Endothelial cell of umbilical vein (primary cell): ENCODE measurements at regions not wholly inside any gene's neighbourhood (a gene's known extent, or its start where the extent isn't known, plus 50 kb on each side); places are given as distances from the start of the nearest gene placed in this dataset.

Source experiments
- BruUV-seq: library from RNA; stranded (reverse); fragments of 400-500 nt; replicated peaks from 2 replicates; lab custom pipeline; 2021; lab: Mats Ljungman, UMichigan
- CTCF ChIA-PET: fragments of 300-600, 350-600 bp; sonication (Branson Sonifier 250); formaldehyde crosslinking; loops from one replicate; lab custom pipeline; 2021; ENCODE audit warnings: antibody characterized with exemption, inconsistent platforms; lab: Charles Lee
- POLR2A ChIA-PET: fragments of 300-600, 350-600 bp; sonication (Branson Sonifier 250); formaldehyde crosslinking; loops from one replicate; lab custom pipeline; 2021; ENCODE audit warnings: antibody characterized with exemption, inconsistent platforms; lab: Charles Lee
- DNase-seq: peaks from one replicate; pipeline ENCODE4 v3.0.0-alpha.2; 2011; ENCODE audit warnings: low read depth, low spot score
- FAIRE-seq: peaks from 2 replicates; lab custom pipeline; 2011; peaks lifted over from hg19 to GRCh38; lab: Jason Lieb, UNC
- H2AFZ ChIP-seq: 2 replicates; pipeline ENCODE4 v1.6.0; 2012; ENCODE audit warnings: low read depth, low read length, control low read depth, inconsistent platforms
- H3K27ac ChIP-seq: 2 replicates; pipeline ENCODE4 v1.5.1; 2011; ENCODE audit warnings: low read depth, mild to moderate bottlenecking, control low read depth, low read length, moderate library complexity; ENCODE audit not compliant: insufficient read depth
- H3K27me3 ChIP-seq, 2 experiments: 2 replicates each; pipeline versions ENCODE4 v1.6.0 to v1.6.1; 2011; ENCODE audit warnings: low read length in 2 of 2, mixed read lengths in 1 of 2; ENCODE audit not compliant: control insufficient read depth in 2 of 2, insufficient read depth in 2 of 2
- H3K36me3 ChIP-seq, 2 experiments: 2 replicates in 1 of 2; 3 replicates in 1 of 2; pipeline ENCODE4 v1.5.1; 2011; ENCODE audit warnings: low read length in 2 of 2, mild to moderate bottlenecking in 1 of 2, moderate library complexity in 1 of 2; ENCODE audit not compliant: control insufficient read depth in 2 of 2, insufficient read depth in 2 of 2; ENCODE audit errors: extremely low read depth in 1 of 2
- H3K4me1 ChIP-seq: 3 replicates; pipeline ENCODE4 v1.5.1; 2011; ENCODE audit warnings: mild to moderate bottlenecking, low read length; ENCODE audit not compliant: control insufficient read depth, insufficient read depth; ENCODE audit errors: extremely low read depth
- H3K4me2 ChIP-seq: 2 replicates; pipeline ENCODE4 v1.6.1; 2011; ENCODE audit warnings: low read length, control low read depth, mixed read lengths; ENCODE audit not compliant: insufficient read depth
- H3K4me3 ChIP-seq, 3 experiments: fragments of 200-600 bp in 1 of 3; sonication (generic), shearing (Covaris generic) in 1 of 3; replicated peaks in 1 of 3; 2 replicates each; pipeline ENCODE4 v1.5.1; 2011 to 2016; ENCODE audit warnings: control low read depth in 3 of 3, low read length in 3 of 3, mild to moderate bottlenecking in 2 of 3, inconsistent platforms in 1 of 3, low read depth in 1 of 3, moderate library complexity in 1 of 3; ENCODE audit not compliant: insufficient read depth in 1 of 3
- H3K79me2 ChIP-seq: 2 replicates; pipeline ENCODE4 v1.6.0; 2012; ENCODE audit warnings: low read length, inconsistent platforms; ENCODE audit not compliant: control insufficient read depth, insufficient read depth
- H3K9ac ChIP-seq: replicated peaks from 2 replicates; pipeline ENCODE3; 2011; ENCODE audit warnings: low read length, control low read depth; ENCODE audit not compliant: insufficient read depth; ENCODE audit errors: extremely low read depth
- H3K9me1 ChIP-seq: replicated peaks from 3 replicates; pipeline ENCODE4 v1.6.0; 2011; ENCODE audit warnings: mild to moderate bottlenecking, low read length; ENCODE audit not compliant: control insufficient read depth, insufficient read depth; ENCODE audit errors: extremely low read depth
- H3K9me3 ChIP-seq: replicated peaks from 2 replicates; pipeline ENCODE4 v1.5.1; 2012; ENCODE audit warnings: low read length, inconsistent platforms; ENCODE audit not compliant: control insufficient read depth, insufficient read depth
- H4K20me1 ChIP-seq: replicated peaks from 2 replicates; pipeline ENCODE3; 2011; ENCODE audit warnings: mild to moderate bottlenecking, low read length; ENCODE audit not compliant: control insufficient read depth, insufficient read depth; ENCODE audit errors: extremely low read depth
- CTCF ChIP-seq, 2 donors: IDR thresholded peaks; 1 replicate in 1 of 2; 2 replicates in 1 of 2; pipeline ENCODE4 v1.5.1; 2011; ENCODE audit warnings: low read length in 2 of 2, mild to moderate bottlenecking in 2 of 2, moderate library complexity in 2 of 2, control low read depth in 1 of 2, inconsistent platforms in 1 of 2, low read depth in 1 of 2; ENCODE audit not compliant: insufficient read depth in 1 of 2; ENCODE audit errors: extremely low read depth in 1 of 2
- EZH2 ChIP-seq: IDR thresholded peaks from 2 replicates; pipeline ENCODE4 v1.6.1; 2012; ENCODE audit warnings: borderline replicate concordance, low read depth, mild to moderate bottlenecking, moderate library complexity, low read length, inconsistent platforms; ENCODE audit not compliant: severe bottlenecking
- FOS ChIP-seq: IDR thresholded peaks from 2 replicates; pipeline ENCODE4 v1.6.1; 2011; ENCODE audit warnings: mild to moderate bottlenecking, low read length, moderate library complexity, borderline replicate concordance; ENCODE audit not compliant: insufficient read depth
- GATA2 ChIP-seq: IDR thresholded peaks from 2 replicates; pipeline ENCODE4 v1.7.0; 2011; ENCODE audit warnings: low read depth, mild to moderate bottlenecking, moderate library complexity, mixed read lengths, low read length; ENCODE audit not compliant: insufficient read length, insufficient read depth
- JUN ChIP-seq: IDR thresholded peaks from 2 replicates; pipeline ENCODE4 v1.6.1; 2011; ENCODE audit warnings: borderline replicate concordance, low read depth; ENCODE audit not compliant: insufficient read length, insufficient read depth
- MAX ChIP-seq: IDR thresholded peaks from 2 replicates; pipeline ENCODE4 v1.6.1; 2011; ENCODE audit not compliant: insufficient read depth, insufficient read length
- MYC ChIP-seq: IDR thresholded peaks from one replicate; pipeline ENCODE4 v1.6.1; 2011; ENCODE audit warnings: mild to moderate bottlenecking, low read depth, low read length
- POLR2A ChIP-seq: IDR thresholded peaks from 2 replicates; pipeline ENCODE4 v1.6.1; 2012; ENCODE audit warnings: low read depth, mild to moderate bottlenecking, control low read depth, low read length
- POLR2AphosphoS5 ChIP-seq: IDR thresholded peaks from 2 replicates; pipeline ENCODE4 v1.6.1; 2012; ENCODE audit warnings: low read depth, mild to moderate bottlenecking, control low read depth, low read length, moderate library complexity; ENCODE audit not compliant: insufficient read depth
- dilution Hi-C: fragments of 300-500 bp; cut with MboI; formaldehyde crosslinking; loops from one replicate; pipeline ENCODE4 v1.15.0; 2019; ENCODE audit warnings: low sequenced_read_pairs; ENCODE audit not compliant: extremely low pct_ligation_motif_present
- intact Hi-C: fragments of 100-400 bp; cut with micrococcal nuclease; formaldehyde crosslinking; loops from one replicate; pipeline ENCODE4 v1.10.0; 2022

- intact Hi-C loops, result no loop called here
- POLR2A ChIA-PET, result no interaction called here
- Histone ChIP-seq H3K4me1 (no peaks in the 10 kb centered on the region), H3K27ac (no peak overlapping the region), H3K4me2 (no peak overlapping the region), H3K9me1 (no peaks in the 10 kb centered on the region), H2AFZ (no peak overlapping the region), H3K4me3 (no peak overlapping the region), H3K9me3 (no peaks in the 10 kb centered on the region), H3K79me2 (no peaks in the 10 kb centered on the region), H3K27me3 (no peaks in the 10 kb centered on the region), H4K20me1 (no peaks in the 10 kb centered on the region), H3K36me3 (no peaks in the 10 kb centered on the region), H3K9ac (no peak overlapping the region)
- no peak for DNase-seq
- dilution Hi-C loops, result no loop called here
- no TSS peak for BruUV-seq
- TF ChIP-seq CTCF (IDR thresholded peaks at IDR 0.05; ENCODE audit: extremely low read depth in 1 of 2, insufficient read depth in 1 of 2, low read depth in 1 of 2, low read length in 2 of 2) (no peak), MYC (no peak), MAX (no peak), POLR2A (no peak), FOS (no peak), EZH2 (no peak), JUN (no peak), GATA2 (no peak), POLR2AphosphoS5 (no peak)
- no peak for FAIRE-seq
- CTCF ChIA-PET, result no interaction called here
These were observed 374.3 kb downstream of the MID1IP1 start for GRCh38 chrX:39175418-39176057.
